Neural progenitor cell (in vitro differentiated cells): ENCODE measurements at regions not wholly inside any gene's neighbourhood (a gene's known extent, or its start where the extent isn't known, plus 50 kb on each side); places are given as distances from the start of the nearest gene placed in this dataset.

ENCODE experiments used
- EZH2 ChIP-seq: fragments of 200-600 bp; sonication (generic); IDR thresholded peaks from 2 replicates; pipeline ENCODE4 v1.6.1; 2017; ENCODE audit warnings: antibody characterized with exemption, mild to moderate bottlenecking, moderate library complexity
- EZH2phosphoT487 ChIP-seq: fragments of 200-600 bp; sonication (generic); IDR thresholded peaks from 2 replicates; pipeline ENCODE4 v1.6.1; 2017; ENCODE audit warnings: antibody characterized with exemption
- TF ChIP-seq, protein P1 (sequence below): fragments of 200-600 bp; sonication (generic); IDR thresholded peaks from 2 replicates; pipeline ENCODE4 v1.5.1; 2017; ENCODE audit warnings: antibody characterized with exemption, mild to moderate bottlenecking

DNA sequence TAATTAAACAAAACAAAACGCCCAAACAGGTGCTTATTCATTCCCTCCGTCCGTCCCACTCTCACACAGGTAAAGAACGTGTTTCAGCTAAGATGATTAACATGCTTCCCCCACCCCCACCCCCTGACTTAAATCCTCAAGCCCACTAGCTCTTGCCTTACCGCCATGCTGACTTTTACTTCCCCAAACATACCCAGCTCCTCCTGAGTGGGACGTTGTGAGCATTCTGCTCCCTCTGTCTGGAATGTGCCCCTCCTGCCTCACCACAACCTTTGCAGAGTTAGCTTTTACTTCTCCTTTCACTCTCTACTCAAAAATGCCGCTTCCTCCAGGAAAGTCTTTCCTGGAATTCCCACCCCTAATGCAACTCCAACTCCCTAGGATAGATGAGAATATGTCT is 774.0 kb upstream of the RBFOX1 start:
- TF ChIP-seq, protein P1, sequence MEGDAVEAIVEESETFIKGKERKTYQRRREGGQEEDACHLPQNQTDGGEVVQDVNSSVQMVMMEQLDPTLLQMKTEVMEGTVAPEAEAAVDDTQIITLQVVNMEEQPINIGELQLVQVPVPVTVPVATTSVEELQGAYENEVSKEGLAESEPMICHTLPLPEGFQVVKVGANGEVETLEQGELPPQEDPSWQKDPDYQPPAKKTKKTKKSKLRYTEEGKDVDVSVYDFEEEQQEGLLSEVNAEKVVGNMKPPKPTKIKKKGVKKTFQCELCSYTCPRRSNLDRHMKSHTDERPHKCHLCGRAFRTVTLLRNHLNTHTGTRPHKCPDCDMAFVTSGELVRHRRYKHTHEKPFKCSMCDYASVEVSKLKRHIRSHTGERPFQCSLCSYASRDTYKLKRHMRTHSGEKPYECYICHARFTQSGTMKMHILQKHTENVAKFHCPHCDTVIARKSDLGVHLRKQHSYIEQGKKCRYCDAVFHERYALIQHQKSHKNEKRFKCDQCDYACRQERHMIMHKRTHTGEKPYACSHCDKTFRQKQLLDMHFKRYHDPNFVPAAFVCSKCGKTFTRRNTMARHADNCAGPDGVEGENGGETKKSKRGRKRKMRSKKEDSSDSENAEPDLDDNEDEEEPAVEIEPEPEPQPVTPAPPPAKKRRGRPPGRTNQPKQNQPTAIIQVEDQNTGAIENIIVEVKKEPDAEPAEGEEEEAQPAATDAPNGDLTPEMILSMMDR: no peak
- TF ChIP-seq EZH2: no peak
- no peak for TF ChIP-seq EZH2phosphoT487
